HG03354 (cell line): ENCODE measurements at regions not wholly inside any gene's neighbourhood (a gene's known extent, or its start where the extent isn't known, plus 50 kb on each side); places are given as distances from the start of the nearest gene placed in this dataset.
"Not testable (repeated sequence)": the region's sequence is repeated elsewhere in the genome, so short reads cannot be mapped to it uniquely, and the experiment has no call there.

ENCODE experiments used
- ATAC-seq: cut with Tn5 transposase; IDR thresholded peaks from one replicate; pipeline ENCODE4 v1.9.1; 2021; ENCODE audit warnings: mild to moderate bottlenecking; ENCODE audit not compliant: unreplicated experiment, poor library complexity, severe bottlenecking

- ATAC-seq, result no peak
Measured at GRCh38 chr2:8139668-8140200, 542.1 kb upstream of the ID2 start.

- ATAC-seq, result no peak
Measured at GRCh38 chr2:8141079-8141707, 540.7 kb upstream of the ID2 start.

GRCh38 chr2:8141780-8142179 is 540.1 kb upstream of the ID2 start:
- ATAC-seq, result no peak

- no peak for ATAC-seq
Measured at GRCh38 chr2:8142461-8142860, 539.4 kb upstream of the ID2 start.

GRCh38 chr2:8144131-8144631 is 537.7 kb upstream of the ID2 start:
- ATAC-seq, result no peak

GRCh38 chr2:8144785-8145184 is 537.1 kb upstream of the ID2 start:
- ATAC-seq, result no peak

- ATAC-seq, result not testable (repeated sequence)
Measured at GRCh38 chr2:8145375-8145774, 536.5 kb upstream of the ID2 start.

- ATAC-seq, result no peak
Measured at GRCh38 chr2:8146132-8147005, 535.5 kb upstream of the ID2 start.

- ATAC-seq, result no peak
Measured at GRCh38 chr2:8148260-8149006, 533.4 kb upstream of the ID2 start.

GRCh38 chr2:8149007-8149405 is 532.9 kb upstream of the ID2 start:
- no peak for ATAC-seq

GRCh38 chr2:8149985-8150539 is 531.8 kb upstream of the ID2 start:
- ATAC-seq, result no peak

- ATAC-seq, result no peak
Measured at GRCh38 chr2:8151888-8152287, 530.0 kb upstream of the ID2 start.

- peak; percentile 100 for ATAC-seq
Measured at GRCh38 chr2:8152392-8153257, 529.2 kb upstream of the ID2 start.

- ATAC-seq, result peak; percentile 29
Measured at GRCh38 chr2:8153258-8153718, 528.6 kb upstream of the ID2 start.

GRCh38 chr2:8154270-8154669 is 527.6 kb upstream of the ID2 start:
- no peak for ATAC-seq

GRCh38 chr2:8154936-8155335 is 526.9 kb upstream of the ID2 start:
- ATAC-seq, result no peak

GRCh38 chr2:8157621-8158430 is 524.0 kb upstream of the ID2 start:
- ATAC-seq, result no peak

- no peak for ATAC-seq
Measured at GRCh38 chr2:8158711-8159110, 523.1 kb upstream of the ID2 start.
